Right lobe of liver (tissue), 4 donors: ENCODE measurements at regions not wholly inside any gene's neighbourhood (a gene's known extent, or its start where the extent isn't known, plus 50 kb on each side); places are given as distances from the start of the nearest gene placed in this dataset.

ENCODE experiments used
- CTCF ChIP-seq, 4 donors: fragments of 200-600 bp in 3 of 4; fragments of 450-650 bp in 1 of 4; IDR thresholded peaks; one replicate each; pipeline versions ENCODE4 v1.5.1 to v1.8.0; 2016 to 2022; ENCODE audit warnings: antibody characterized with exemption in 4 of 4, mild to moderate bottlenecking in 2 of 4
- POLR2A ChIP-seq: fragments of 450-650 bp; IDR thresholded peaks from one replicate; pipeline ENCODE4 v1.6.1; 2017; ENCODE audit warnings: antibody characterized with exemption, mild to moderate bottlenecking
- donor health status: DM: no; HTN: no; CAD: no.
- donor health status: DM: no; HTN: no; CAD: no.
- donor health status: DM: no; HTN: yes; CAD: no.

GRCh38 chr9:88831713-88832407, 159.4 kb upstream of the S1PR3 start:
- no peak for TF ChIP-seq CTCF (IDR thresholded peaks at IDR 0.05)
- no peak for TF ChIP-seq POLR2A
